22Rv1 (cell line): ENCODE measurements at regions not wholly inside any gene's neighbourhood (a gene's known extent, or its start where the extent isn't known, plus 50 kb on each side); places are given as distances from the start of the nearest gene placed in this dataset.
A peak's percentile ranks its signal among the peaks of the same experiment; 100 is the strongest.

Experiments used
- H3K27ac ChIP-seq: fragments of 450-650 bp; 2 replicates; pipeline ENCODE4 v1.5.1; 2017
- CTCF ChIP-seq: fragments of 450-650 bp; IDR thresholded peaks from 2 replicates; pipeline ENCODE4 v1.5.1; 2017; ENCODE audit warnings: mild to moderate bottlenecking
- ZFX ChIP-seq: fragments of 450-650 bp; IDR thresholded peaks from 2 replicates; pipeline ENCODE4 v1.6.1; 2017; ENCODE audit warnings: antibody characterized with exemption, borderline replicate concordance

- TF ChIP-seq ZFX (no peak), CTCF (peak; percentile 48)
- H3K27ac ChIP-seq: no peak overlapping the region
Measured at GRCh38 chr1:13965770-13966398, 265.9 kb downstream of the PRDM2 start.

- no peak for TF ChIP-seq ZFX
- no peak for TF ChIP-seq CTCF
Measured at GRCh38 chr1:13967707-13968106, 267.7 kb downstream of the PRDM2 start.

GRCh38 chr1:13968361-13968760, 268.4 kb downstream of the PRDM2 start:
- TF ChIP-seq ZFX (no peak), CTCF (no peak)
- no peak overlapping the region for H3K27ac ChIP-seq

More at GRCh38 chr1:13967707-13968106, 267.7 kb downstream of the PRDM2 start:
- H3K27ac ChIP-seq: no peak overlapping the region

- H3K27ac ChIP-seq: no peak overlapping the region
- TF ChIP-seq ZFX (no peak), CTCF (no peak)
Measured at GRCh38 chr1:13970631-13971247, 270.8 kb downstream of the PRDM2 start.

- TF ChIP-seq ZFX (no peak), CTCF (no peak)
- no peak overlapping the region for H3K27ac ChIP-seq
Measured at GRCh38 chr1:13976485-13976884, 276.5 kb downstream of the PRDM2 start.

GRCh38 chr1:13981142-13981541, 281.2 kb downstream of the PRDM2 start:
- TF ChIP-seq CTCF: no peak
- TF ChIP-seq ZFX: no peak
- H3K27ac ChIP-seq: no peak overlapping the region

- TF ChIP-seq CTCF: no peak
- TF ChIP-seq ZFX: no peak
- H3K27ac ChIP-seq: no peak overlapping the region
Measured at GRCh38 chr1:13983393-13983792, 283.4 kb downstream of the PRDM2 start.
